Astrocyte of the spinal cord (primary cell): ENCODE measurements at regions not wholly inside any gene's neighbourhood (a gene's known extent, or its start where the extent isn't known, plus 50 kb on each side); places are given as distances from the start of the nearest gene placed in this dataset.

Experiments
- DNase-seq: peaks from one replicate; pipeline ENCODE4 v3.0.0; 2011; ENCODE audit warnings: low read depth, low spot score
- H3K4me3 ChIP-seq: 2 replicates; pipeline ENCODE4 v1.5.1; 2011; ENCODE audit warnings: low read depth, mild to moderate bottlenecking, low read length, moderate library complexity
- CTCF ChIP-seq: IDR thresholded peaks from 2 replicates; pipeline ENCODE4 v1.5.1; 2012; ENCODE audit warnings: low read depth, mild to moderate bottlenecking, low read length, inconsistent platforms
- in situ Hi-C: cut with HindIII; loops from 2 replicates; pipeline ENCODE4 v1.10.0; 2017; ENCODE audit warnings: low sequenced_read_pairs

DNA sequence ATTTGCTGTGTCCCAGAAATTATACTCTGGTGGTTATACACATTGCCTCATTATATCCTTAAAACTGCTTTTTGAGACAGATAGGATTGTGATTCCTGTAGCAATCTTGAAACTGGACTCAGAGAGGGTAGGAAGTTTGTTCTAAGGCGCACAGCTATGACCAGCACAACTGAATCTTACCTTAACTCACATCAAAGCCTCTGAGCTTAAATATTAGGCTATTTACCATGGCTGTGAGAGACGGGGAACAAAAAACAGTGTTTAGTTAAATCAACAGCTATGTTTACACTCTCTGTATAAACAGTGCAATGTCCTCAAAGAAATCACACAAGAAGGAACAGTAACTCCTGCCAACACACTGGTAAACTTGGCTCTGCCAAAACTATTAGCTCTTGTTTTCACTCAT is 50.9 kb upstream of the TUT7 start:
- no peak overlapping the region for H3K4me3 ChIP-seq
- DNase-seq, result no peak
- in situ Hi-C loops, result no loop called here
- TF ChIP-seq CTCF, result no peak
